ENCODE measurements at regions not wholly inside any gene's neighbourhood (a gene's known extent, or its start where the extent isn't known, plus 50 kb on each side); places are given as distances from the start of the nearest gene placed in this dataset.
A peak's percentile ranks its signal among the peaks of the same experiment; 100 is the strongest.

DNA sequence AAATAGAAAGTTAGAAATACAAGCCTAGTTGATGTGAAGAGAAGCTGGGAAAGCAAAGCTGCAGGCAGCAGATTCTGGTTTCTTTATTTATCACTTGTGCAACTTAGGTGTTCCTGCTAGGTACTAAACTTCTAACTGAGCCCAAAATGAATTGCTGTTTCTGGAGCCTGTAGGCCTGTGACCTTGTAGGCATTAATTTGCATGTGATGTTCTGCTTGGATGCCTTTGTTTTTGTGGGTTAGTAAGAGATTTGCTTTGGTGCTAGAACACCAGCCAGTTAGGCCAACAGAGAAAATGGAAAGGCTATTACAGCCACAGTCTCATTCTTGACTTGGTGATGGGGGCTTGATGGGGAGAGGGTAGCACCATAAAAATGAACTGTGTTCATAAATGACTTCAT, 370.7 kb downstream of the PPP1R3A start:
- no peak overlapping the region for H3K4me3 ChIP-seq
- DNase-seq (ENCODE audit: low read depth, low spot score) (no peak), FAIRE-seq (no peak), ATAC-seq (no peak; the same call in 2 of the 3 replicates)
- ChIA-PET SMC1A (ENCODE audit: uncharacterized antibody, unreplicated experiment) (no interaction called here), RAD21 (ENCODE audit: unreplicated experiment) (interaction anchor here (0.6 kb wide), 1 partner anchor 805 kb away, joined by 3 read pairs; no protein-coding TSS in a partner anchor), CTCF (interaction anchor here (1.3 kb wide), 1 partner anchor 21 kb away, joined by 3 read pairs; no protein-coding TSS in a partner anchor), POLR2A (no interaction called here)
- H3K4me1 ChIP-seq (ENCODE audit: control insufficient read depth, insufficient read depth, low read length): no peaks in the 10 kb centered on the region
- H3K9ac ChIP-seq (ENCODE audit: control insufficient read depth, insufficient read depth, low read length): no peak overlapping the region
- no peaks in the 10 kb centered on the region for H4K20me1 ChIP-seq (ENCODE audit: control insufficient read depth, insufficient read depth)
- no TSS peak for BruUV-seq (replicated peaks)
- H3K79me2 ChIP-seq (ENCODE audit: control insufficient read depth, insufficient read depth, low read length): no peaks in the 10 kb centered on the region
- H2AFZ ChIP-seq (ENCODE audit: control insufficient read depth, low read depth, low read length): no peak overlapping the region
- no peaks in the 10 kb centered on the region for H3K36me3 ChIP-seq (ENCODE audit: control insufficient read depth in 2 of 2, insufficient read depth in 2 of 2, low read length in 1 of 2)
- H3K9me3 ChIP-seq (replicated peaks; ENCODE audit: control insufficient read depth, insufficient read depth, low read length): no peaks in the 10 kb centered on the region
- in situ Hi-C loops (cut with MboI): no loop called here
- no peaks in the 10 kb centered on the region for H3K27me3 ChIP-seq (replicated peaks in 1 of 2; ENCODE audit: control insufficient read depth in 2 of 2, insufficient read depth in 2 of 2, low read length in 1 of 2)
- H3K27ac ChIP-seq (ENCODE audit: control insufficient read depth, insufficient read depth): no peak overlapping the region
- H3K4me2 ChIP-seq (ENCODE audit: control insufficient read depth, insufficient read depth): 0 out of 2 replicates have a peak overlapping the region, but pooled peaks have one; percentile 17
- intact Hi-C loops (cut with micrococcal nuclease; ENCODE audit: unreplicated experiment): no loop called here
- TF ChIP-seq, protein P1, sequence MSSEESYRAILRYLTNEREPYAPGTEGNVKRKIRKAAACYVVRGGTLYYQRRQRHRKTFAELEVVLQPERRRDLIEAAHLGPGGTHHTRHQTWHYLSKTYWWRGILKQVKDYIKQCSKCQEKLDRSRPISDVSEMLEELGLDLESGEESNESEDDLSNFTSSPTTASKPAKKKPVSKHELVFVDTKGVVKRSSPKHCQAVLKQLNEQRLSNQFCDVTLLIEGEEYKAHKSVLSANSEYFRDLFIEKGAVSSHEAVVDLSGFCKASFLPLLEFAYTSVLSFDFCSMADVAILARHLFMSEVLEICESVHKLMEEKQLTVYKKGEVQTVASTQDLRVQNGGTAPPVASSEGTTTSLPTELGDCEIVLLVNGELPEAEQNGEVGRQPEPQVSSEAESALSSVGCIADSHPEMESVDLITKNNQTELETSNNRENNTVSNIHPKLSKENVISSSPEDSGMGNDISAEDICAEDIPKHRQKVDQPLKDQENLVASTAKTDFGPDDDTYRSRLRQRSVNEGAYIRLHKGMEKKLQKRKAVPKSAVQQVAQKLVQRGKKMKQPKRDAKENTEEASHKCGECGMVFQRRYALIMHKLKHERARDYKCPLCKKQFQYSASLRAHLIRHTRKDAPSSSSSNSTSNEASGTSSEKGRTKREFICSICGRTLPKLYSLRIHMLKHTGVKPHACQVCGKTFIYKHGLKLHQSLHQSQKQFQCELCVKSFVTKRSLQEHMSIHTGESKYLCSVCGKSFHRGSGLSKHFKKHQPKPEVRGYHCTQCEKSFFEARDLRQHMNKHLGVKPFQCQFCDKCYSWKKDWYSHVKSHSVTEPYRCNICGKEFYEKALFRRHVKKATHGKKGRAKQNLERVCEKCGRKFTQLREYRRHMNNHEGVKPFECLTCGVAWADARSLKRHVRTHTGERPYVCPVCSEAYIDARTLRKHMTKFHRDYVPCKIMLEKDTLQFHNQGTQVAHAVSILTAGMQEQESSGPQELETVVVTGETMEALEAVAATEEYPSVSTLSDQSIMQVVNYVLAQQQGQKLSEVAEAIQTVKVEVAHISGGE (CRISPR knock-in tag; IDR thresholded peaks at IDR 0.05): no peak
- TF ChIP-seq, protein P2, sequence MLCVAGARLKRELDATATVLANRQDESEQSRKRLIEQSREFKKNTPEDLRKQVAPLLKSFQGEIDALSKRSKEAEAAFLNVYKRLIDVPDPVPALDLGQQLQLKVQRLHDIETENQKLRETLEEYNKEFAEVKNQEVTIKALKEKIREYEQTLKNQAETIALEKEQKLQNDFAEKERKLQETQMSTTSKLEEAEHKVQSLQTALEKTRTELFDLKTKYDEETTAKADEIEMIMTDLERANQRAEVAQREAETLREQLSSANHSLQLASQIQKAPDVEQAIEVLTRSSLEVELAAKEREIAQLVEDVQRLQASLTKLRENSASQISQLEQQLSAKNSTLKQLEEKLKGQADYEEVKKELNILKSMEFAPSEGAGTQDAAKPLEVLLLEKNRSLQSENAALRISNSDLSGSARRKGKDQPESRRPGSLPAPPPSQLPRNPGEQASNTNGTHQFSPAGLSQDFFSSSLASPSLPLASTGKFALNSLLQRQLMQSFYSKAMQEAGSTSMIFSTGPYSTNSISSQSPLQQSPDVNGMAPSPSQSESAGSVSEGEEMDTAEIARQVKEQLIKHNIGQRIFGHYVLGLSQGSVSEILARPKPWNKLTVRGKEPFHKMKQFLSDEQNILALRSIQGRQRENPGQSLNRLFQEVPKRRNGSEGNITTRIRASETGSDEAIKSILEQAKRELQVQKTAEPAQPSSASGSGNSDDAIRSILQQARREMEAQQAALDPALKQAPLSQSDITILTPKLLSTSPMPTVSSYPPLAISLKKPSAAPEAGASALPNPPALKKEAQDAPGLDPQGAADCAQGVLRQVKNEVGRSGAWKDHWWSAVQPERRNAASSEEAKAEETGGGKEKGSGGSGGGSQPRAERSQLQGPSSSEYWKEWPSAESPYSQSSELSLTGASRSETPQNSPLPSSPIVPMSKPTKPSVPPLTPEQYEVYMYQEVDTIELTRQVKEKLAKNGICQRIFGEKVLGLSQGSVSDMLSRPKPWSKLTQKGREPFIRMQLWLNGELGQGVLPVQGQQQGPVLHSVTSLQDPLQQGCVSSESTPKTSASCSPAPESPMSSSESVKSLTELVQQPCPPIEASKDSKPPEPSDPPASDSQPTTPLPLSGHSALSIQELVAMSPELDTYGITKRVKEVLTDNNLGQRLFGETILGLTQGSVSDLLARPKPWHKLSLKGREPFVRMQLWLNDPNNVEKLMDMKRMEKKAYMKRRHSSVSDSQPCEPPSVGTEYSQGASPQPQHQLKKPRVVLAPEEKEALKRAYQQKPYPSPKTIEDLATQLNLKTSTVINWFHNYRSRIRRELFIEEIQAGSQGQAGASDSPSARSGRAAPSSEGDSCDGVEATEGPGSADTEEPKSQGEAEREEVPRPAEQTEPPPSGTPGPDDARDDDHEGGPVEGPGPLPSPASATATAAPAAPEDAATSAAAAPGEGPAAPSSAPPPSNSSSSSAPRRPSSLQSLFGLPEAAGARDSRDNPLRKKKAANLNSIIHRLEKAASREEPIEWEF (IDR thresholded peaks at IDR 0.05; ENCODE audit: insufficient replicate concordance, low read depth, low read length): no peak
- TF ChIP-seq SIN3A (IDR thresholded peaks at IDR 0.05; ENCODE audit: low read depth, low read length) (no peak), CBX3 (IDR thresholded peaks at IDR 0.05; ENCODE audit: borderline replicate concordance, low read depth) (no peak), SIX5 (IDR thresholded peaks at IDR 0.05; ENCODE audit: low read depth, low read length, severe bottlenecking) (no peak), CEBPB (IDR thresholded peaks at IDR 0.05; ENCODE audit: borderline replicate concordance in 1 of 2, low read depth in 2 of 2, low read length in 2 of 2) (no peak), PML (IDR thresholded peaks at IDR 0.05; ENCODE audit: low read length) (no peak)
- TF ChIP-seq, protein P3, sequence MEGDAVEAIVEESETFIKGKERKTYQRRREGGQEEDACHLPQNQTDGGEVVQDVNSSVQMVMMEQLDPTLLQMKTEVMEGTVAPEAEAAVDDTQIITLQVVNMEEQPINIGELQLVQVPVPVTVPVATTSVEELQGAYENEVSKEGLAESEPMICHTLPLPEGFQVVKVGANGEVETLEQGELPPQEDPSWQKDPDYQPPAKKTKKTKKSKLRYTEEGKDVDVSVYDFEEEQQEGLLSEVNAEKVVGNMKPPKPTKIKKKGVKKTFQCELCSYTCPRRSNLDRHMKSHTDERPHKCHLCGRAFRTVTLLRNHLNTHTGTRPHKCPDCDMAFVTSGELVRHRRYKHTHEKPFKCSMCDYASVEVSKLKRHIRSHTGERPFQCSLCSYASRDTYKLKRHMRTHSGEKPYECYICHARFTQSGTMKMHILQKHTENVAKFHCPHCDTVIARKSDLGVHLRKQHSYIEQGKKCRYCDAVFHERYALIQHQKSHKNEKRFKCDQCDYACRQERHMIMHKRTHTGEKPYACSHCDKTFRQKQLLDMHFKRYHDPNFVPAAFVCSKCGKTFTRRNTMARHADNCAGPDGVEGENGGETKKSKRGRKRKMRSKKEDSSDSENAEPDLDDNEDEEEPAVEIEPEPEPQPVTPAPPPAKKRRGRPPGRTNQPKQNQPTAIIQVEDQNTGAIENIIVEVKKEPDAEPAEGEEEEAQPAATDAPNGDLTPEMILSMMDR (IDR thresholded peaks at IDR 0.05 in 2 of 3, conservative IDR thresholded peaks at IDR 0.05 in 1 of 3; ENCODE audit: control insufficient read depth in 2 of 3, extremely low read depth in 1 of 3, insufficient read depth in 1 of 3, low read depth in 3 of 3, low read length in 3 of 3): no peak
- TF ChIP-seq, protein P4, sequence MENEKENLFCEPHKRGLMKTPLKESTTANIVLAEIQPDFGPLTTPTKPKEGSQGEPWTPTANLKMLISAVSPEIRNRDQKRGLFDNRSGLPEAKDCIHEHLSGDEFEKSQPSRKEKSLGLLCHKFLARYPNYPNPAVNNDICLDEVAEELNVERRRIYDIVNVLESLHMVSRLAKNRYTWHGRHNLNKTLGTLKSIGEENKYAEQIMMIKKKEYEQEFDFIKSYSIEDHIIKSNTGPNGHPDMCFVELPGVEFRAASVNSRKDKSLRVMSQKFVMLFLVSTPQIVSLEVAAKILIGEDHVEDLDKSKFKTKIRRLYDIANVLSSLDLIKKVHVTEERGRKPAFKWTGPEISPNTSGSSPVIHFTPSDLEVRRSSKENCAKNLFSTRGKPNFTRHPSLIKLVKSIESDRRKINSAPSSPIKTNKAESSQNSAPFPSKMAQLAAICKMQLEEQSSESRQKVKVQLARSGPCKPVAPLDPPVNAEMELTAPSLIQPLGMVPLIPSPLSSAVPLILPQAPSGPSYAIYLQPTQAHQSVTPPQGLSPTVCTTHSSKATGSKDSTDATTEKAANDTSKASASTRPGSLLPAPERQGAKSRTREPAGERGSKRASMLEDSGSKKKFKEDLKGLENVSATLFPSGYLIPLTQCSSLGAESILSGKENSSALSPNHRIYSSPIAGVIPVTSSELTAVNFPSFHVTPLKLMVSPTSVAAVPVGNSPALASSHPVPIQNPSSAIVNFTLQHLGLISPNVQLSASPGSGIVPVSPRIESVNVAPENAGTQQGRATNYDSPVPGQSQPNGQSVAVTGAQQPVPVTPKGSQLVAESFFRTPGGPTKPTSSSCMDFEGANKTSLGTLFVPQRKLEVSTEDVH (IDR thresholded peaks at IDR 0.05; ENCODE audit: low read depth, partially characterized antibody): no peak
- TF ChIP-seq, protein P5, sequence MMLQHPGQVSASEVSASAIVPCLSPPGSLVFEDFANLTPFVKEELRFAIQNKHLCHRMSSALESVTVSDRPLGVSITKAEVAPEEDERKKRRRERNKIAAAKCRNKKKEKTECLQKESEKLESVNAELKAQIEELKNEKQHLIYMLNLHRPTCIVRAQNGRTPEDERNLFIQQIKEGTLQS (IDR thresholded peaks at IDR 0.05; ENCODE audit: borderline replicate concordance, extremely low read depth, low read depth, low read length): no peak
